ENCODE measurements at regions not wholly inside any gene's neighbourhood (a gene's known extent, or its start where the extent isn't known, plus 50 kb on each side); places are given as distances from the start of the nearest gene placed in this dataset.

DNA sequence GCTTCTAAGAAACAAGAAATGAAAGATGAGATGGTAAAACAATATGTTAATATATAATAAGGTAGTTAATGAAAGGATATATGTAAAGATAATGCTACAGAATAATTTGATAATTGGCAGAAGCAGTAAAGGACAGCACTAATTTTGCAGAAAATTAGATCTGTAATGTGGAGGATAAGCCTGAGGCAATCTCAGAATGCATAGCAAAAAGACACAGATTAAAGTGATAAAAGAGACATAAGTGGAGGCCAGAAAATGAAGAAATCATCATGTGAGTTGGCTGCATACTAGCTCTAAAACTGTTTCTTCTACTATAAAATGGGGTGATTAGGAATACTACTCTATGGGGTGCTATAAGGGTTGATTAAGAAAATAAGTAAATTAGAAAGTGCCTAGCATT, 225.9 kb downstream of the SEC61B start:
- no peak for TF ChIP-seq KDM5A (IDR thresholded peaks at IDR 0.05; ENCODE audit: borderline replicate concordance, low read length)
- no peak for TF ChIP-seq MBNL3 (CRISPR knock-in tag; conservative IDR thresholded peaks at IDR 0.05)
- TF ChIP-seq RXRA (CRISPR knock-in tag; IDR thresholded peaks at IDR 0.05), result no peak
- no peak for TF ChIP-seq ZNF891 (CRISPR knock-in tag; IDR thresholded peaks at IDR 0.05)
- no peak for TF ChIP-seq ZC3H4 (CRISPR knock-in tag; IDR thresholded peaks at IDR 0.05; ENCODE audit: borderline replicate concordance)
- TF ChIP-seq ZNF326 (CRISPR knock-in tag; IDR thresholded peaks at IDR 0.05; ENCODE audit: borderline replicate concordance), result no peak
- no peak for TF ChIP-seq ZNF274 (CRISPR knock-in tag; IDR thresholded peaks at IDR 0.05)
- no peak for TF ChIP-seq POLR2A (IDR thresholded peaks at IDR 0.05; ENCODE audit: insufficient read depth in 1 of 2, low read depth in 2 of 2, low read length in 2 of 2)
